HFF-Myc (cell line): ENCODE measurements at regions not wholly inside any gene's neighbourhood (a gene's known extent, or its start where the extent isn't known, plus 50 kb on each side); places are given as distances from the start of the nearest gene placed in this dataset.

Experiments used
- DNase-seq: peaks from one replicate; pipeline ENCODE4 v3.0.0-alpha.2; 2011; ENCODE audit warnings: low read depth; ENCODE audit errors: extremely low read depth
- H3K4me3 ChIP-seq: replicated peaks from 2 replicates; pipeline ENCODE4 v1.5.1; 2011; ENCODE audit warnings: low read depth, mild to moderate bottlenecking, control low read depth, low read length
- TF ChIP-seq, protein P1 (sequence below): IDR thresholded peaks from 2 replicates; pipeline ENCODE4 v1.5.1; 2012; ENCODE audit warnings: mild to moderate bottlenecking, low read depth, low read length, control low read depth; ENCODE audit errors: missing control alignments

DNA sequence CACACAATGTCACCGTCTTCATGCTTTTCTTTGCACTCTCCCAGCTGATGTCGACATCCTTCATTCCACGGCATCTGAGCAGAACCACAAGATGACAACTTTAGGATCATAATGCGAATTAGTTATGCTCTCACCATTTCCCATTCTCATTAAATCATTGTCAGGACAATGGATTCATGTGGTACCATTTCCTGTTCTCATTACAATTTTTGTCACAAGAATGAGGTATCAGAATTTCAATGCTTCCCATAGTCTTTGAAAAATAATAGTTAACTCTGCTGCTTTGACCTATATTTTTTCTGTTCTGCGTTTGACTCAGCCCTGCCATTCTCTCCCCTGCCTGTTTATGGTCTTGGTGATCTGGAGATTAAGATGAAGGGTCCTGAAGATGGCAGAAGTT, 175.7 kb upstream of the MDFIC2 start:
- no peak overlapping the region for H3K4me3 ChIP-seq
- no peak for DNase-seq
- TF ChIP-seq, protein P1, sequence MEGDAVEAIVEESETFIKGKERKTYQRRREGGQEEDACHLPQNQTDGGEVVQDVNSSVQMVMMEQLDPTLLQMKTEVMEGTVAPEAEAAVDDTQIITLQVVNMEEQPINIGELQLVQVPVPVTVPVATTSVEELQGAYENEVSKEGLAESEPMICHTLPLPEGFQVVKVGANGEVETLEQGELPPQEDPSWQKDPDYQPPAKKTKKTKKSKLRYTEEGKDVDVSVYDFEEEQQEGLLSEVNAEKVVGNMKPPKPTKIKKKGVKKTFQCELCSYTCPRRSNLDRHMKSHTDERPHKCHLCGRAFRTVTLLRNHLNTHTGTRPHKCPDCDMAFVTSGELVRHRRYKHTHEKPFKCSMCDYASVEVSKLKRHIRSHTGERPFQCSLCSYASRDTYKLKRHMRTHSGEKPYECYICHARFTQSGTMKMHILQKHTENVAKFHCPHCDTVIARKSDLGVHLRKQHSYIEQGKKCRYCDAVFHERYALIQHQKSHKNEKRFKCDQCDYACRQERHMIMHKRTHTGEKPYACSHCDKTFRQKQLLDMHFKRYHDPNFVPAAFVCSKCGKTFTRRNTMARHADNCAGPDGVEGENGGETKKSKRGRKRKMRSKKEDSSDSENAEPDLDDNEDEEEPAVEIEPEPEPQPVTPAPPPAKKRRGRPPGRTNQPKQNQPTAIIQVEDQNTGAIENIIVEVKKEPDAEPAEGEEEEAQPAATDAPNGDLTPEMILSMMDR = no peak

DNA sequence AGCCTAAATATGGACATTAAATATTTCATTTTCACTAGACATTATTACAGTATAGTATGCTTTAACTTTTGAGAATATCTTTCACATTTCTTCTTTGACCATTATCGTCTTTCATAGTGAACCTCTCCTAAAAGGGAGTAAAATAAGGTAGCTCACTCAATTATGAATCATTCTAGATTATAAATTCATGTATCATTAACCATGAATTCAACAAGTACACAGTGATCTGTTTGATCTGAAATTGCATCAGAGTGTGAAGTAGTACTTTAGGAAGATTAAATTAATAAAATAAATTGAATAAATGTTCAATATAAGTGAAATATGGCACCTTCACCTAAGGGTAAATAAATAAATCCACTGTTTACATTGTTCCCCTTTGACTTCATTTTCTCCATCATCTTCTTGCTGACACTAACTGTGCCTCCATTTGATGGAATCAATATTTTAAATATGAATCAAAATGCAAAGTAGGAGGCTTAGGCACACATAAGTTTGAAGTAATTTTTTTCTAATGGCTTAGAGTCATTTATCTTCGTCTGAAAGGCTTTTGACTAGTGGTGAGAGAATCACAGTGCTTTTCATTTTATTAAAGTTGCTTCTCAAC, 174.1 kb upstream of the MDFIC2 start:
- TF ChIP-seq, protein P1 = no peak
- no peak for DNase-seq
- H3K4me3 ChIP-seq = no peak overlapping the region

GRCh38 chr3:70476174-70476573, 163.7 kb upstream of the MDFIC2 start:
- H3K4me3 ChIP-seq = no peak overlapping the region
- no peak for DNase-seq
- TF ChIP-seq, protein P1 = no peak

GRCh38 chr3:70471464-70472342, 159.3 kb upstream of the MDFIC2 start:
- TF ChIP-seq, protein P1 = no peak
- DNase-seq = no peak

GRCh38 chr3:70466096-70466495, 153.7 kb upstream of the MDFIC2 start:
- TF ChIP-seq, protein P1 = no peak
- DNase-seq = no peak
- no peak overlapping the region for H3K4me3 ChIP-seq

More at GRCh38 chr3:70471464-70472342, 159.3 kb upstream of the MDFIC2 start:
- H3K4me3 ChIP-seq = no peak overlapping the region

- no peak overlapping the region for H3K4me3 ChIP-seq
- TF ChIP-seq, protein P1 = no peak
- no peak for DNase-seq
These were observed 152.4 kb upstream of the MDFIC2 start for GRCh38 chr3:70464876-70465275.
